ENCODE measurements at regions not wholly inside any gene's neighbourhood (a gene's known extent, or its start where the extent isn't known, plus 50 kb on each side); places are given as distances from the start of the nearest gene placed in this dataset.
"Not testable (repeated sequence)": the region's sequence is repeated elsewhere in the genome, so short reads cannot be mapped to it uniquely, and the experiment has no call there.

DNA sequence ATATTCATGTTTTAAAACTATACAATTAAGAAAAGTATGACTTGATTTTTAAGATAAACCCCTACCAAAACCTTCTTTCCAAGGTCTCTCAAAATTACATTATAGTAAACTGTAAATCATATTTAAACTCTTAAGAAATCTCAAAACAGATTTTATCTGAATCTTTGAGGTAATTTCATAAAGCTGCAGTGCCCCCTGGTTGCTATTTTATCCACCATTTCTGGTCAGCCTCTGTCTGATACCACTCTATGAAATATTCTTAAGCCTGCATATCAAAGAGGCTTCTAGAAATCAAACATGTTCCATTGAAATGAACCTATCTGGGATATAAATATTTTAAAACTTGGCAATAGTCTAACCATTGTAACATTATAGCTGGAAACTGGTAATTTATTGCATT, 317.3 kb downstream of the COL11A1 start:
- TF ChIP-seq POLR2A (IDR thresholded peaks at IDR 0.05) (no peak), POLR2AphosphoS5 (IDR thresholded peaks at IDR 0.05) (no peak)
- TF ChIP-seq, protein P1, sequence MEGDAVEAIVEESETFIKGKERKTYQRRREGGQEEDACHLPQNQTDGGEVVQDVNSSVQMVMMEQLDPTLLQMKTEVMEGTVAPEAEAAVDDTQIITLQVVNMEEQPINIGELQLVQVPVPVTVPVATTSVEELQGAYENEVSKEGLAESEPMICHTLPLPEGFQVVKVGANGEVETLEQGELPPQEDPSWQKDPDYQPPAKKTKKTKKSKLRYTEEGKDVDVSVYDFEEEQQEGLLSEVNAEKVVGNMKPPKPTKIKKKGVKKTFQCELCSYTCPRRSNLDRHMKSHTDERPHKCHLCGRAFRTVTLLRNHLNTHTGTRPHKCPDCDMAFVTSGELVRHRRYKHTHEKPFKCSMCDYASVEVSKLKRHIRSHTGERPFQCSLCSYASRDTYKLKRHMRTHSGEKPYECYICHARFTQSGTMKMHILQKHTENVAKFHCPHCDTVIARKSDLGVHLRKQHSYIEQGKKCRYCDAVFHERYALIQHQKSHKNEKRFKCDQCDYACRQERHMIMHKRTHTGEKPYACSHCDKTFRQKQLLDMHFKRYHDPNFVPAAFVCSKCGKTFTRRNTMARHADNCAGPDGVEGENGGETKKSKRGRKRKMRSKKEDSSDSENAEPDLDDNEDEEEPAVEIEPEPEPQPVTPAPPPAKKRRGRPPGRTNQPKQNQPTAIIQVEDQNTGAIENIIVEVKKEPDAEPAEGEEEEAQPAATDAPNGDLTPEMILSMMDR (IDR thresholded peaks at IDR 0.05) = no peak
- Histone ChIP-seq H3K36me3 (no peaks in the 10 kb centered on the region), H3K9me3 (no peaks in the 10 kb centered on the region), H3K27ac (no peak overlapping the region), H3K4me1 (replicated peaks) (no peaks in the 10 kb centered on the region), H3K27me3 (replicated peaks; ENCODE audit: insufficient read depth) (no peaks in the 10 kb centered on the region), H3K4me3 (no peak overlapping the region)
- no peak for DNase-seq (ENCODE audit: low spot score)
- intact Hi-C loops (cut with DNase I) = no loop called here

DNA sequence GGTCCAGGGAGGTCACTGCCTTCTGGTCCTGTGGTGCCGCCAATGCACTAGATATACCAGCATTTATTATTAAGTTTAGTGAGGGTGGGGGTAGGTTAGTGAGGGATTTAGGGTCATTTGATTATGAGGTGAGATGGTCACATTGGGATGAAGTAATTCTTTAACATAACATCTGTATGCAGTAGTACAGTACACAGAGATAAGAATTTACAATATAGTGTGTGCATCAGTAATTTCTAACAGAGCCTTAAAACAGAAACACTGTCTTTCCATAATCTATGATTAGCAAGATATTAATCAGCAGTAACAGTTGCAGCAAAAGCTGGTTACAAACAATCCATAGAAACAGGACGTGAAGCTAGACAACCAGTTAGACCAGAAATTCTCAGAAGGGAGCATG, 318.4 kb downstream of the COL11A1 start:
- 66% methylated on average over 2 of the region's 2 CpGs for WGBS
- intact Hi-C loops (cut with DNase I); H3K4me3 ChIP-seq; H3K4me1 ChIP-seq (replicated peaks); H3K27ac ChIP-seq; H3K27me3 ChIP-seq (replicated peaks; ENCODE audit: insufficient read depth); H3K36me3 ChIP-seq; DNase-seq (ENCODE audit: low spot score); H3K9me3 ChIP-seq: not testable (repeated sequence)

DNA sequence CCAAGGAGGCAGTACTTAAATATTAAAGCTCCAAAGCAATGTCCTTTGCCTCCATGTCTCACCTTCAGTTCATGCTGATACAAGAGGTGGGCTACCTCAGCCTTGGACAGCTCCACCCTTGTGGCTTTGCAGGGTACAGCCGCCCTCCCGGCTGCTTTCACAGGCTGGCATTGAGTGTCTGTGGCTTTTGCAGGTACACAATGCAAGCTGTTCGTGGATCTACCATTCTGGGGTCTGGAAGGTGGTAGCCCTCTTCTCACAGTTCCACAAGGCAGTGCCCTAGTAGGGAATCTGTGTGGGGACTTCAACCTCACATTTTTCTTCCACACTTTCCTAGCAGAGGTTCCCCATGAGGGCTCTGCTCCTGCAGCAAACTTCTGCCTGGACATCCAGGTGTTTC, 324.8 kb downstream of the COL11A1 start:
- H3K36me3 ChIP-seq = no peaks in the 10 kb centered on the region
- TF ChIP-seq POLR2A (IDR thresholded peaks at IDR 0.05) (no peak), POLR2AphosphoS5 (IDR thresholded peaks at IDR 0.05) (no peak)
- TF ChIP-seq, protein P1 (IDR thresholded peaks at IDR 0.05) = no peak
- intact Hi-C loops (cut with DNase I) = no loop called here
- WGBS = 56% methylated on average over 3 of the region's 3 CpGs
- H3K27me3 ChIP-seq (replicated peaks; ENCODE audit: insufficient read depth) = no peaks in the 10 kb centered on the region
- H3K4me1 ChIP-seq (replicated peaks) = no peaks in the 10 kb centered on the region
- H3K9me3 ChIP-seq = no peaks in the 10 kb centered on the region
- DNase-seq (ENCODE audit: low spot score) = no peak
- no peak overlapping the region for H3K4me3 ChIP-seq
- H3K27ac ChIP-seq = no peak overlapping the region

DNA sequence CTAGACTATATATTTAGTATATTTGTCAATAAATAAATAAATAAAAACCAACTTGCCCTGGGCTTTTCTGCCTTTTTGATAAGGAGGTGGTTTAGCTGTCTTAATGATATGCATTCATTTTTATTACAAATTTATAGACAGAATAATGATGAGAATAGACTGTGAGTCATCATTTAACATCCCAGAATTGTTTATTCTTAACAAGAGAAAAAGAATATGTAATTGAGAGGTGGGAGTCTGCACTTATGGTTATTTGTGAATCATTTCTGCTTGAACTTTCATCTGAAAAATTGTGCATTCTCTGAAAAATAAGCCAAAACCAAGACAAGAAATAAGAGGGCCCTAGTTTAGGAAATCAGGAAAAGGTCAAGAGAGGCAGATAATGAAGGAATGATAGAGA, 326.2 kb downstream of the COL11A1 start:
- intact Hi-C loops (cut with DNase I) = no loop called here
- no peaks in the 10 kb centered on the region for H3K9me3 ChIP-seq
- no peak overlapping the region for H3K27ac ChIP-seq
- no peaks in the 10 kb centered on the region for H3K36me3 ChIP-seq
- TF ChIP-seq POLR2AphosphoS5 (IDR thresholded peaks at IDR 0.05) (no peak), POLR2A (IDR thresholded peaks at IDR 0.05) (no peak)
- TF ChIP-seq, protein P1 (IDR thresholded peaks at IDR 0.05) = no peak
- no peaks in the 10 kb centered on the region for H3K4me1 ChIP-seq (replicated peaks)
- no peaks in the 10 kb centered on the region for H3K27me3 ChIP-seq (replicated peaks; ENCODE audit: insufficient read depth)
- no peak overlapping the region for H3K4me3 ChIP-seq
- no peak for DNase-seq (ENCODE audit: low spot score)

DNA sequence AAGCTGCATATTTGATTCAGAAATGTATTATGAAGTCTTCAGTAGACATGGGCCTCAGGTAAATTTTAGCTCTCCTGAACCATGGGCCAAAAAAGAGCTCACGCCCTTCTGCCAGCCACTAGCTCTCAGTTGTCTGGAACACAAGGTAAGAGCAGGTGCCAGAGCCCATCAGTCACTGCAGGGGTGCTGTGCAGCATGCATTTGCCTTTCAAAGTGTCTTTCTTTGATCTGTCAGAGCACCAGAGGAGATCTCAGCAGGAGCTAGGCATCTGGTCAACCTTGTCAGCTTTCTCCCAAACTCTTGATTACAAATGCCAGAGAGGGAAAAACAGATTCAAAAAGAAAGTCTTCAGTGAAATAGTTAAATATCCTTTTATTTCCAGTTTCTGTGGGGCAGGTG, 332.3 kb downstream of the COL11A1 start:
- 53% methylated on average over 1 of the region's 1 CpG for WGBS
- DNase-seq (ENCODE audit: low spot score) = no peak
- Histone ChIP-seq H3K9me3 (no peaks in the 10 kb centered on the region), H3K4me1 (replicated peaks) (no peaks in the 10 kb centered on the region), H3K4me3 (no peak overlapping the region), H3K27me3 (replicated peaks; ENCODE audit: insufficient read depth) (no peaks in the 10 kb centered on the region), H3K27ac (no peak overlapping the region), H3K36me3 (no peaks in the 10 kb centered on the region)
- TF ChIP-seq POLR2A (IDR thresholded peaks at IDR 0.05) (no peak), POLR2AphosphoS5 (IDR thresholded peaks at IDR 0.05) (no peak)
- TF ChIP-seq, protein P1 (IDR thresholded peaks at IDR 0.05) = no peak
- intact Hi-C loops (cut with DNase I) = no loop called here
